Activated CD8-positive, alpha-beta memory T cell treated with anti-CD3 and anti-CD28 coated beads for 36 hours (primary cell): ENCODE measurements at regions not wholly inside any gene's neighbourhood (a gene's known extent, or its start where the extent isn't known, plus 50 kb on each side); places are given as distances from the start of the nearest gene placed in this dataset.
"Not testable (repeated sequence)": the region's sequence is repeated elsewhere in the genome, so short reads cannot be mapped to it uniquely, and the experiment has no call there.

Source experiments
- CTCF ChIA-PET: fragments of 350-600 bp; sonication (Branson Sonifier 250); formaldehyde crosslinking; loops from one replicate; lab custom pipeline; 2021; ENCODE audit warnings: antibody characterized with exemption; lab: Charles Lee
- POLR2A ChIA-PET: fragments of 350-600 bp; sonication (Branson Sonifier 250); formaldehyde crosslinking; loops from one replicate; lab custom pipeline; 2021; ENCODE audit warnings: antibody characterized with exemption; lab: Charles Lee

- POLR2A ChIA-PET, result no interaction called here
- CTCF ChIA-PET, result no interaction called here
Measured at GRCh38 chr4:108477527-108478108, 142.8 kb upstream of the RPL34 start.

GRCh38 chr4:108473163-108473720 is 147.1 kb upstream of the RPL34 start:
- POLR2A ChIA-PET, result no interaction called here
- CTCF ChIA-PET, result no interaction called here

GRCh38 chr4:108466936-108467902 is 153.2 kb upstream of the RPL34 start:
- CTCF ChIA-PET, result no interaction called here
- POLR2A ChIA-PET, result no interaction called here

DNA sequence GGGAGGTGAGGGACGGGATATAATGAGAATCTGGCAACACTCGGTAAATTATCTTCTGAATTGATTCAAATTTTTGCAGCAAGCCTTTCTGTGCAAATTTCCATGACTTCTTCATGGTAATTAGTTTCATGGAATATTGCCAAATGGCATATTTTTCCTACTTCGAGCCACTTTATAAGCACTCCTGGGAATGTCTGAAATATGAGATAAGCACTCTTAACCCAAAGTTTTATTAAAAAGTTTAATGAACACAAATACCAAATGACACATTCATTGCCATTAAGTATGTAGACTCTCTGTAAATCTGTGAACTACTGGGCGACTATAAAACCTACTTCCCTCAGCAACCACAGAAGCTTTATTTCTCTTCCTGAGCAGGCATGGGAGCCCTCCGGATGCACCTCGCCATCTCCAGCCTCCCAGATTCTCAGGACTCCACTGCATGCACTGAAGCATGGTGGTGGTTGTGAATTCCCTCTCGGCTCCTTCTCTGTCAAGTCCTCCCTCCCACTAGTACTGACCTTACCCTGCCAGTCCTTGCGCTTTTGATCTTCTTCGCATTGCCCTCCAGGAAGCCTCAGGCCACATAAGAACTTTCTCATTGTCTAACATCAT is 154.4 kb upstream of the RPL34 start:
- POLR2A ChIA-PET, result no interaction called here

GRCh38 chr4:108458681-108459080 is 161.7 kb upstream of the RPL34 start:
- POLR2A ChIA-PET, result no interaction called here

More for the DNA sequence above, 154.4 kb upstream of the RPL34 start:
- CTCF ChIA-PET, result no interaction called here

GRCh38 chr4:108454227-108454626 is 166.1 kb upstream of the RPL34 start:
- CTCF ChIA-PET, result no interaction called here

More at GRCh38 chr4:108458681-108459080, 161.7 kb upstream of the RPL34 start:
- CTCF ChIA-PET, result no interaction called here

DNA sequence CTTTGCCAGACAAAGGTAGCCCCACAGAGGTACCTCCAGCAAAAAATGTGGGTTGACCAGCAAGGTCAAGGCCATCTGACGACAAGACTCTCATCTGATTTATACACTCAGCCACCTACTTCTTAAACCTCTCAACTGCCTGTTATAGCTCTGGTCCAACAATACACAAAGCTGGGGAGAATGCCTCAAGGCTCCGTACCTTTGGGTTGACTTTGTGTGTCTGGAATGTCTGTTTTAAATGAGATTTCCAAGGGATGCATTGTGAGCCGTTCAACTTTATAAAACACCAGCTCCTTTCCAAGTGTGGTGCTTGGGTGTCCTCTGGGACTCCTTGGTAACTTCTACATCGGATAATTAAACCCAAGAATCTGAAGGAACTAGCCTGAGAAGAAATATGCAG is 167.0 kb upstream of the RPL34 start:
- CTCF ChIA-PET, result no interaction called here
- POLR2A ChIA-PET, result no interaction called here

More at GRCh38 chr4:108454227-108454626, 166.1 kb upstream of the RPL34 start:
- POLR2A ChIA-PET, result no interaction called here

GRCh38 chr4:108450236-108450898 is 170.0 kb upstream of the RPL34 start:
- POLR2A ChIA-PET, result no interaction called here
- CTCF ChIA-PET, result no interaction called here

GRCh38 chr4:108449129-108449528 is 171.2 kb upstream of the RPL34 start:
- POLR2A ChIA-PET, result no interaction called here
- CTCF ChIA-PET, result no interaction called here

DNA sequence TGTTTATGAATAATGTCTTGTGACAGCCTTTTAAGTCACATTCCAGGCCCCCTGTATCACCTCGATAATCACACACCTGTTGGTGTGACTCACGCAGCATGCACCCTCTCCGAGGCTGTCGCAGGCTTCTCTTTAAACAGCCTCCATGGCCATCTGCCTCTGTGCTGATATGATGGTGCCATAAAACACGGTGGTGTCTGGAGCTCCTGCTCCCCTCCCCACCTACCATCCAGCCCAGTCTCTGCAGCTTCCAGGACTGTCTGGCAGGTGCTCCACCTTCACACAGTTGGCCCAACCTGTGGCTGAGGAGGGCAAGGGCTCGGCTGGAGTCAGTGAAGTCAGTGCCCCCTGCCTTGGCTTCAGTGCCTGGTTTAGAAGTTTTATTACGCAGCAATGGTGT is 173.8 kb upstream of the RPL34 start:
- POLR2A ChIA-PET, result no interaction called here
- CTCF ChIA-PET, result interaction anchor here (0.6 kb wide), 1 partner anchor 56 kb away, joined by 3 read pairs; no protein-coding TSS in a partner anchor

DNA sequence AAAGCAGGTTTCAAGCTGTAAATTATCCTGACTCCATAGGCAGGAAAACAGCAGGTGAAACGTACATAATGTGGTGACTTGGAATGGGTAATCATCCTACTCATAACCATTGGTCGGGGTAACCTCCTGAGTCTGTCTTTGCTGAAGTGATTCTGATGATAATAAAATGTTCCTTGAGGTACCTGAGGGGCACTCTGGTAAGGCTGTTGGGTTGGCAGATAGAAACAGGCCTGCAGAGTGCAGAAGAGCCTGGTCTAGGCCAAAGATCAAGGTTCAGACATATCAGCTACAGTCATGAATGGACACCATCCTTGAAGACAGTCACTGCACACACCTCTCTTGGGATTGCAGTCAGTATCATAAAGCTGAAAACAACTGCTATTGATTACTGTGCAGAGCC is 174.7 kb upstream of the RPL34 start:
- POLR2A ChIA-PET, result no interaction called here
- CTCF ChIA-PET, result no interaction called here

- ChIA-PET POLR2A (no interaction called here), CTCF (no interaction called here)
Measured at GRCh38 chr4:108443585-108443984, 176.8 kb upstream of the RPL34 start.

DNA sequence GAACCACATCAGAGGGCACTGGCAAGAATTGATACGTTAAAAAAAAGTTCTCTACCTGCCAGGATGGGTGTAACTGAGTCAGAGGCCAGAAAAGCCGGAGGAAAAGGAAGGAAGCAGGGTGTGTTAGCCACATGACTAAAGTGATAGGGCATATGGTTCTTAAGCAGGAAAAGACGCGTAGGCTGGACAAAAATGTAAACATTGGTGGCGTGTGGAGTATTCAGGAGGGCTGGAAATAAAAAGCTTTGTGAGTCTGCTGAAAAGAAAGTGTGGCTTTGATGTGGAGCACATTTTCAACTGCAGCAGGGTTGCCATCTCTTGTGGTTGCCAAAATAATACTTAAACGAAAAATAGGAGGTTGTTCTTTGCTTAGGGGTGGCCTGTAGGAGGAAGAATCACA is 186.5 kb upstream of the RPL34 start:
- POLR2A ChIA-PET, result no interaction called here
- CTCF ChIA-PET, result no interaction called here

- POLR2A ChIA-PET, CTCF ChIA-PET: not testable (repeated sequence)
Measured at GRCh38 chr4:108433394-108433793, 187.0 kb upstream of the RPL34 start.

DNA sequence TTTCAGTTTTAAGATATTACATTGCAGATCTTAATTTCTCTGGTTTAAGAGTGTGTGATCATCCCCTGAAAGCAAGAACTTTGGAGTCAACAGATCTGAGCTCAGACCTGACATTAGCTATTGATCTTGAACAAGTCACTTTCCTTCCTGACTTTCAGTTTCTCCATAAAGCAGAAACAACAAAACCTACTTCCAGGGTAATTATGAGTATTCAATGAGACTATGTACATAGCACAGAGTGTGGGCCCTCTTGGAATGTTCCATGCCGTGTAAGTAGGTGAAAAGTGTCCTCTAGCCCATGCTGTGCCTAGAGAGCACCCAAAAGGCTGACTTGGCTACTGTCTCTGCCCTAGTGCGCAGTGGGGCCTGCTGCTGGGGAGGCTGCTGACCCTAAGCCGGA is 188.0 kb upstream of the RPL34 start:
- CTCF ChIA-PET, result no interaction called here
- POLR2A ChIA-PET, result no interaction called here

- POLR2A ChIA-PET, result no interaction called here
- CTCF ChIA-PET, result no interaction called here
Measured at GRCh38 chr4:108431986-108432385, 188.4 kb upstream of the RPL34 start.

DNA sequence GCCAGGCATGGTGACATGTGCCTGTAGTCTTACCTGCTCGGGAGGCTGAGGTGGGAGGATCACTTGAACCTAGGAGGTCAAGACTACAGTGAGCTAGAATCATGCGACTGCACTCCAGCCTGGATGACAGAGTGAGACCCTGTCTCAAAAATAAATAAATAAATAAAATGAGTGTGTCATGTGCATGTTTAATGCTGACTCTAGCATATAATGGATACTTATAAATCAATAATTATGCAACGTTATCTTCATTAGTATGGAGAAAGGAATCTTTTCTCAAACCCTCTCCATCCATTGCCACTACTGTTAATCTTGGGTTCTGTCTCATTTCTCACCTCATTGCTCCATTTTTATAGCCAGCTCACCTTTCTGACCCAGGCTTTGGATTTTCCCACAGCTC is 189.5 kb upstream of the RPL34 start:
- POLR2A ChIA-PET, result no interaction called here
- CTCF ChIA-PET, result no interaction called here

DNA sequence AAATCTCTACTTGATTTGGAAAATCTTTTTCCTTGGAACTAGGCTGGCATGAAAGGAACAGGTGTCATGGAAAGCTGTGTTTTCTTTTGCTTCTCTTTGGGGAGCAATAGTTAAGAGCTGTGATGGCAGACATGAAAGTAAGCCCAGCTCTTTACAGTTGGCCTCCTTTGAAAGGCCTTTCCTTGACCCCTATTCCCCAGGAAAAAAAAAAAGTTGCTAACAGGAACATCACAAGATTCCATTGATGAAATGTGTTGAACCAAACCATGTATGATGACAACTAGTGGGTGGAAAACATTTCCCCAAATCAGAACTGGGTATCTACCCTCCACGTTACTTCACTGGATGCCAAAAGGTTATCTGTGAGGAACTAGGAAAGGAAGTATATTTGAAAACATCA is 190.7 kb upstream of the RPL34 start:
- ChIA-PET CTCF (no interaction called here), POLR2A (no interaction called here)

DNA sequence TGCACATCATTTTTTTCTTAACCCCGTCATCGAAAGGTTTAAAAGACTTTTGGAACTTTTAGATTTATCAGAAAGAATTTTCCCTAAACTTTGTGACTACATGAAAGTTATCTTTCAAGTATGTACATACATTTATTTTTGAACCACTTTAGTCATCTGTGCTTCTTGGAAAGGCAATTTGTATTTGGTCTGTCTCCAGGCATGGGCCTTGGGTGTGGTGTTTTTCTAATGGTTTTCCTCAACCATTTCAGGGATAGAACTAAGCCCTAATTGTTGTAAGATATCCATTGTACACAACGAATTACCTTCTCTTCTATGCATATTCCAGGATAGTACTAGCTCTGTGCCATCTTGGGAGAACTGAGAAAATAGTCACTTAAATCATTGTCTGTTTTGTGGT is 191.5 kb upstream of the RPL34 start:
- POLR2A ChIA-PET, result no interaction called here
- CTCF ChIA-PET, result no interaction called here
